ENCODE measurements at regions not wholly inside any gene's neighbourhood (a gene's known extent, or its start where the extent isn't known, plus 50 kb on each side); places are given as distances from the start of the nearest gene placed in this dataset.

GRCh38 chr2:14713248-14713647 lies 80.7 kb downstream of the LRATD1 start:
- TF ChIP-seq, protein P1, sequence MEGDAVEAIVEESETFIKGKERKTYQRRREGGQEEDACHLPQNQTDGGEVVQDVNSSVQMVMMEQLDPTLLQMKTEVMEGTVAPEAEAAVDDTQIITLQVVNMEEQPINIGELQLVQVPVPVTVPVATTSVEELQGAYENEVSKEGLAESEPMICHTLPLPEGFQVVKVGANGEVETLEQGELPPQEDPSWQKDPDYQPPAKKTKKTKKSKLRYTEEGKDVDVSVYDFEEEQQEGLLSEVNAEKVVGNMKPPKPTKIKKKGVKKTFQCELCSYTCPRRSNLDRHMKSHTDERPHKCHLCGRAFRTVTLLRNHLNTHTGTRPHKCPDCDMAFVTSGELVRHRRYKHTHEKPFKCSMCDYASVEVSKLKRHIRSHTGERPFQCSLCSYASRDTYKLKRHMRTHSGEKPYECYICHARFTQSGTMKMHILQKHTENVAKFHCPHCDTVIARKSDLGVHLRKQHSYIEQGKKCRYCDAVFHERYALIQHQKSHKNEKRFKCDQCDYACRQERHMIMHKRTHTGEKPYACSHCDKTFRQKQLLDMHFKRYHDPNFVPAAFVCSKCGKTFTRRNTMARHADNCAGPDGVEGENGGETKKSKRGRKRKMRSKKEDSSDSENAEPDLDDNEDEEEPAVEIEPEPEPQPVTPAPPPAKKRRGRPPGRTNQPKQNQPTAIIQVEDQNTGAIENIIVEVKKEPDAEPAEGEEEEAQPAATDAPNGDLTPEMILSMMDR (IDR thresholded peaks at IDR 0.05; ENCODE audit: borderline replicate concordance, control extremely low read depth, extremely low read depth, insufficient read depth, missing control alignments), result no peak
- in situ Hi-C loops (cut with MboI; ENCODE audit: low sequenced_read_pairs, unreplicated experiment), result no loop called here
- DNase-seq (ENCODE audit: low spot score), result no peak

DNA sequence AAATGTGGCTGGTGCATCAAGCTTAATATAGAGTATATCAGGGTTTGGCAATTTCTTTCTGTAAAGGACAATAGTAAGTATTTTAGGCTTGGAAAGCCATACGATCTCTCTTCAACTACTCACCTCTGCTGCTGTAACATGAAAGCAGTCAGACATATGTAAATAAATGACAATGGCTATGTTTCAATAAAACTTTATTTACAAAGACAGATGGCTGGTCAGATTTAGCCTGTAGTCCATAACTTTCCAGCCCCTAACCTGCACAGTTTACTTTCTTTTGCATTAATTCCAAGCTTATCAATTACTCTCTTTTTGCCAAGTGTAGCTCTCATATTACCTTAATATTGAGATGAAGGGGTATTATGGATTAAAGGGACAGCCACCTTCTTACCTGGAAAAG lies 83.1 kb downstream of the LRATD1 start:
- in situ Hi-C loops (cut with MboI; ENCODE audit: low sequenced_read_pairs, unreplicated experiment), result no loop called here
- TF ChIP-seq, protein P1 (IDR thresholded peaks at IDR 0.05; ENCODE audit: borderline replicate concordance, control extremely low read depth, extremely low read depth, insufficient read depth, missing control alignments), result no peak
- DNase-seq (ENCODE audit: low spot score), result no peak

DNA sequence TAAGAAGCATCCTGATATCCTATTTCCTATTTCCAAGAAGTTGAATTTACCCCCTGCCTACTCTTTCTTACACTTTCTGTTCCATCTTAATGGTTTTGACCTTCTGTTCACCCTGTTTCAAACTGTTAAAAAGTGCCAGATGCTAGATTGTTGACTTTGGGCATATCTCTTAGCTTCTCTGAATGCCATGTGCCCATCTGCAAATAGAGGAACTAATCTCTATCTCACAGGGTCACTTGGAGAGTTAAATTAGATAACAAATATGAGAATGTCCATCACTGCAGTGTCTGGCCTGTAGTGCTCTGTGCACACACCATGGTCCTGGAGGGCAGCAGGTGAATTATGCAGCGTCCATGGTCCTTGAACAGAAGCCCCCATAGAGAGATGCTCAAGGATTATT lies 83.8 kb downstream of the LRATD1 start:
- in situ Hi-C loops (cut with MboI; ENCODE audit: low sequenced_read_pairs, unreplicated experiment), result no loop called here
- DNase-seq (ENCODE audit: low spot score), result no peak
- TF ChIP-seq, protein P1 (IDR thresholded peaks at IDR 0.05; ENCODE audit: borderline replicate concordance, control extremely low read depth, extremely low read depth, insufficient read depth, missing control alignments), result no peak

GRCh38 chr2:14717131-14717530 lies 84.6 kb downstream of the LRATD1 start:
- DNase-seq (ENCODE audit: low spot score), result no peak
- in situ Hi-C loops (cut with MboI; ENCODE audit: low sequenced_read_pairs, unreplicated experiment), result no loop called here
- TF ChIP-seq, protein P1 (IDR thresholded peaks at IDR 0.05; ENCODE audit: borderline replicate concordance, control extremely low read depth, extremely low read depth, insufficient read depth, missing control alignments), result no peak

- TF ChIP-seq, protein P1 (IDR thresholded peaks at IDR 0.05; ENCODE audit: borderline replicate concordance, control extremely low read depth, extremely low read depth, insufficient read depth, missing control alignments), result no peak
- no peak for DNase-seq (ENCODE audit: low spot score)
- in situ Hi-C loops (cut with MboI; ENCODE audit: low sequenced_read_pairs, unreplicated experiment), result no loop called here
Observed at GRCh38 chr2:14720319-14720718, 87.8 kb downstream of the LRATD1 start.

- no peak for DNase-seq (ENCODE audit: low spot score)
- in situ Hi-C loops (cut with MboI; ENCODE audit: low sequenced_read_pairs, unreplicated experiment), result no loop called here
- TF ChIP-seq, protein P1 (IDR thresholded peaks at IDR 0.05; ENCODE audit: borderline replicate concordance, control extremely low read depth, extremely low read depth, insufficient read depth, missing control alignments), result no peak
Observed at GRCh38 chr2:14720739-14721138, 88.2 kb downstream of the LRATD1 start.
